BJ (cell line): ENCODE measurements at regions not wholly inside any gene's neighbourhood (a gene's known extent, or its start where the extent isn't known, plus 50 kb on each side); places are given as distances from the start of the nearest gene placed in this dataset.

Experiments used
- CTCF ChIA-PET: fragments of 350-600 bp; formaldehyde crosslinking; extraction: SDS; loops from one replicate; lab custom pipeline; 2021; ENCODE audit warnings: antibody characterized with exemption, inconsistent platforms; lab: Yijun Ruan, JAX
- POLR2A ChIA-PET: fragments of 300-600 bp; sonication (Branson Sonifier 250); formaldehyde crosslinking; extraction: SDS; loops from one replicate; lab custom pipeline; 2021; ENCODE audit warnings: antibody characterized with exemption; lab: Charles Lee
- DNase-seq: peaks from one replicate; pipeline ENCODE4 v3.0.0-alpha.2; 2011; ENCODE audit warnings: low read depth
- H3K27me3 ChIP-seq: 2 replicates; pipeline ENCODE4 v1.6.0; 2011; ENCODE audit warnings: low read length; ENCODE audit not compliant: control insufficient read depth, insufficient read depth
- H3K36me3 ChIP-seq: 2 replicates; pipeline ENCODE4 v1.5.1; 2011; ENCODE audit warnings: low read length; ENCODE audit not compliant: control insufficient read depth, insufficient read depth
- H3K4me3 ChIP-seq: 2 replicates; pipeline ENCODE4 v1.5.1; 2011; ENCODE audit warnings: low read depth, mild to moderate bottlenecking, control low read depth, low read length
- TF ChIP-seq, protein P1 (sequence below): IDR thresholded peaks from 2 replicates; pipeline ENCODE4 v1.5.1; 2011; ENCODE audit warnings: low read depth, mild to moderate bottlenecking, control low read depth, inconsistent platforms, low read length, moderate library complexity; ENCODE audit not compliant: insufficient read depth

DNA sequence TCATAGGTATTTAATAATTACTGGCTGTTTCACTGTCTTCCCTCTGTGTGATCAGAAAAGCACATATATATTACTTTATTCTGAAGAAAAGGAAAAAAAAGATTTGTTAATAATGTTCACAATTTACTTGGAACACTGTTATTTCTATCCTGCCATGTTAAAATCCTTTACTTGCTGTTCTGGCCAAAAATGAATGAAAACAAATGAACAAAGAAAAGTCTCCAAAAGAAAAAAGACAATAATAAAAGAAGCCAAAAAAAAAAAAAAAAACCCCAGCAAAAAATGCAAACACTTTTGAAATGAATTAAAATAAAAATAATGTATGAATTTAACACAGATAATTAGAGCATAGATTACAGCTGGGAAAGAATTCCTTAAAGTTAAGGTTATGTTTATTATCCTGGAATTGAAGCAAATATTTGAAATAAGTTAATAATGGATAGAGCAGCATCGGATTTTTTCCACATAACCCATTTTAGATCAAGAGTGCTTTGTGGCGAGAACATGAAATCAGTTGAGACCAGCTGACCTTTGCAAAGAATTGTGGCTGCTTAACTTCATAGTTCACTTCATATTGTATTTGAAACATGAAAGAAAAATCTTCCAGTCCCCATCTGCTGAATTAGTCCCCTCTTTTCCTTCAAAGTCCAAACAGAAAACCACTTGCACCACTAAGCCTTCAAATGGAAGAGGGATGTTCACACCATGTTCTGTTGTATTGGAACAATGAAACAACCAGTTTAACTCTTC, 444.8 kb downstream of the ADAMTS20 start:
- CTCF ChIA-PET, result interaction anchor here (0.8 kb wide), 1 partner anchor 175 kb away, joined by 3 read pairs; no protein-coding TSS in a partner anchor
- no peak overlapping the region for H3K4me3 ChIP-seq
- no peak for DNase-seq
- TF ChIP-seq, protein P1, sequence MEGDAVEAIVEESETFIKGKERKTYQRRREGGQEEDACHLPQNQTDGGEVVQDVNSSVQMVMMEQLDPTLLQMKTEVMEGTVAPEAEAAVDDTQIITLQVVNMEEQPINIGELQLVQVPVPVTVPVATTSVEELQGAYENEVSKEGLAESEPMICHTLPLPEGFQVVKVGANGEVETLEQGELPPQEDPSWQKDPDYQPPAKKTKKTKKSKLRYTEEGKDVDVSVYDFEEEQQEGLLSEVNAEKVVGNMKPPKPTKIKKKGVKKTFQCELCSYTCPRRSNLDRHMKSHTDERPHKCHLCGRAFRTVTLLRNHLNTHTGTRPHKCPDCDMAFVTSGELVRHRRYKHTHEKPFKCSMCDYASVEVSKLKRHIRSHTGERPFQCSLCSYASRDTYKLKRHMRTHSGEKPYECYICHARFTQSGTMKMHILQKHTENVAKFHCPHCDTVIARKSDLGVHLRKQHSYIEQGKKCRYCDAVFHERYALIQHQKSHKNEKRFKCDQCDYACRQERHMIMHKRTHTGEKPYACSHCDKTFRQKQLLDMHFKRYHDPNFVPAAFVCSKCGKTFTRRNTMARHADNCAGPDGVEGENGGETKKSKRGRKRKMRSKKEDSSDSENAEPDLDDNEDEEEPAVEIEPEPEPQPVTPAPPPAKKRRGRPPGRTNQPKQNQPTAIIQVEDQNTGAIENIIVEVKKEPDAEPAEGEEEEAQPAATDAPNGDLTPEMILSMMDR, result no peak
- H3K36me3 ChIP-seq, result no peaks in the 10 kb centered on the region
- H3K27me3 ChIP-seq, result no peaks in the 10 kb centered on the region
- POLR2A ChIA-PET, result no interaction called here

DNA sequence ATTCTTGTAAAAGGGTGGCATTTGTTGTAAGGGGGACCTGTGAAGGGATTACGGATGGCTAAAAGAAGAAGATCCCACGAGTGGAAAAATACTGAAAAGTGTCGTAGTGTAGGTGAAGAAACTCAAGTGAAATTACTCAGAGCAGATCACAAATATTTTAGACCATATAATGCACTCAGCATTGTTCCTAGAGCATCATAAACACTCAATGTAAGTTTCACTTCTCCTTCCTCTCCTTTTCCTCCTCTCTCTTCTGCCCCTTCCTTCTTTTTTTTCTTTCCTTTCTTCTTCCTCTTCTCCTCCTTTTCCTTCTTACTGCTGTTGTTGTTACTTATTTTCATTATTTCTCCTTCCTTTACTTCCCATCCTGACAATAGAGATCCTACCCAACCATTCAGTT, 445.6 kb downstream of the ADAMTS20 start:
- no peaks in the 10 kb centered on the region for H3K27me3 ChIP-seq
- ChIA-PET CTCF (no interaction called here), POLR2A (no interaction called here)

DNA sequence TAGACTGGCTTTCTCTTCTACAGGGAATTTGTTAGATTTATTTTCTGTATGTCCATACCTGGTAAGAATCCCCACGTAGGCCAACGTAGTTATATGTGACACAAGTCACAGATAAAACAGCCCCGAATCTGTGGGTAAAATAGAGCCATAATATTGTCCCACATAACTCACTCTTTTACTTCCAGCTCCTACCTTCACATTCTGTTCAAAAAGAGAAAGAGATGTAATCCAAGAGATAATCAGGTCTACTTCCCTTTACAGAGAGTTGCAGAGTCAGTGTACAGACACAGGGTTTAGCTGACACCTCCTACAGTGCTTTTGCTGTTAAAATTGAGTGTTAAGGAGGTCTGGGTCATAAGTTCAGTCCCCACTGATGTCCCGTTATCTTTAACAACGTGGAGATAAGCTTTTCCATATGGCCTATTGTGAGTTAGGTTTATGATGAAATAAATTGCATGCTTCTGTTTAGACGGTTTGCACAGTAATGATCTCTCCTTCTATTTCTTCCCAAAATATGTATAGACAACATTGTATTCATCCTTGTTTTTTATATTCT, 446.5 kb downstream of the ADAMTS20 start:
- no peak overlapping the region for H3K4me3 ChIP-seq
- ChIA-PET POLR2A (no interaction called here), CTCF (no interaction called here)
- TF ChIP-seq, protein P1, result no peak
- H3K36me3 ChIP-seq, result no peaks in the 10 kb centered on the region
- no peaks in the 10 kb centered on the region for H3K27me3 ChIP-seq
- DNase-seq, result no peak

More for the DNA sequence above, 445.6 kb downstream of the ADAMTS20 start:
- TF ChIP-seq, protein P1, result no peak
- DNase-seq, result no peak
- Histone ChIP-seq H3K4me3 (no peak overlapping the region), H3K36me3 (no peaks in the 10 kb centered on the region)

DNA sequence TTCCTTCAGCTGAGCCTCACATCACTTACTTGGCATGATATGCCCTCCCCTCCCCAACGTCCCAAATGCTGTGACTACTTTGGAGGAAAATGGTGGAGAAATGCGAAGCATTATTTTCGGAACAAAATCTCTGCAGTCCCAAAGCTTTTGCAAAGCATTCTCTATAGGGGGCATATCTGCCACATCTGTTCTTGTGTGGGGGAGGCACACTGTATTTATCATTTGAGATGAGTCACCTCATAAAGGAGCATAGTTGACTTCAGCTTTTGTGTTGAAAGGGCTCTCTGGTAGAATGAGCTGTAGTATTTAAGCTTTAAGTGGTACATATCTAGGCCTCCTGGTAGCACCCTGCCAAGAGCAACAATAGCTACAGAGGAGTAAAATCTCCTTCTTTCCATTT, 447.5 kb downstream of the ADAMTS20 start:
- no peak overlapping the region for H3K4me3 ChIP-seq
- H3K36me3 ChIP-seq, result no peaks in the 10 kb centered on the region
- no peak for DNase-seq
- TF ChIP-seq, protein P1, result no peak
- POLR2A ChIA-PET, result interaction anchor here (0.6 kb wide), 1 partner anchor 16 kb away, joined by 5 read pairs; no protein-coding TSS in a partner anchor
- CTCF ChIA-PET, result interaction anchor here (0.8 kb wide), 1 partner anchor 10 kb away, joined by 3 read pairs; no protein-coding TSS in a partner anchor
- no peaks in the 10 kb centered on the region for H3K27me3 ChIP-seq

DNA sequence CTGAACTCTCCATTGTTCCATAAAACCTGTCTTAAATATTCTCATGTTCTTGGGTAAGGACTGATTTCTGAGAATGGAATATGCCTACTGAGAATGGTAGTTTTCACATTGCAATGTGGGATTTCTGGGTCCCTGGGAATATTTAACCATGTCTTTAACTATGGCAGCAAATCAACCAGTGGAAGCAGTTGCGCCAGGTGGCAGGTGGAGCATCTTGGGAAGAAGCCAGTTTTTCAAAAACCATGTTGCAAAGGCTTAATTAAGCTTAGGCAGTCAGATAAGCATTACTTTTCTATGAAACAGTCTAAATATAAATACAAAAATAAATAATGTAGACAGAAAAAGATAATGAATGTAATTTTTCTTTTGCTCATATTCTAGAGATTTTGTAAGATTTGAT, 448.1 kb downstream of the ADAMTS20 start:
- ChIA-PET POLR2A (no interaction called here), CTCF (no interaction called here)
- Histone ChIP-seq H3K27me3 (no peaks in the 10 kb centered on the region), H3K36me3 (no peaks in the 10 kb centered on the region), H3K4me3 (no peak overlapping the region)
- DNase-seq, result no peak
- TF ChIP-seq, protein P1, result no peak
